NB4 (cell line): ENCODE measurements at regions not wholly inside any gene's neighbourhood (a gene's known extent, or its start where the extent isn't known, plus 50 kb on each side); places are given as distances from the start of the nearest gene placed in this dataset.

Experiments used
- CTCF ChIP-seq: IDR thresholded peaks from one replicate; pipeline ENCODE4 v1.5.1; 2012; ENCODE audit warnings: low read depth, low read length
- MAX ChIP-seq: IDR thresholded peaks from 2 replicates; pipeline ENCODE4 v1.6.1; 2011; ENCODE audit warnings: low read depth, low read length

DNA sequence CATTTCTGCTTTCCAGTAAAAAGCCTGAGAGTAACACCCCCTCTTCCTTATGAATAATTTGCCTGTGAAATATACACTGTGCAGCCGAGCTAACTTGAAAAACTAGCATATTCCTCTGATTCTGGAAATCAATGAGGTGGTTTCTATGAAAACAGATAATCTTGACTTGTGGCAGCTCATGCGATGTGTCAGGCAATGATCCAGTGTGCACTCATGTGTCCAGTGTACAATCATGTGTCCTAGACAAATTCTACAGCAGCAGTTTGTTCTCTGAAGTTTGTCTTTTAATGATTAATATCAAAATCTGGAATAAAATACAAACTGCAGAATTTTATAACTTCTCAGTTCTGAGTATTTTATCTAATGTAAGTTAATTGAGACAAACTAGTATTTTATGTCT is 2213.9 kb upstream of the PCDH20 start:
- TF ChIP-seq CTCF, result no peak
- TF ChIP-seq MAX, result no peak
